Activated CD4-positive, CD25-positive, alpha-beta regulatory T cell treated with anti-CD3 and anti-CD28 coated beads, Interleukin-2, amount 50 U/mL, for 72 hours (primary cell): ENCODE measurements at regions not wholly inside any gene's neighbourhood (a gene's known extent, or its start where the extent isn't known, plus 50 kb on each side); places are given as distances from the start of the nearest gene placed in this dataset.
"Not testable (repeated sequence)": the region's sequence is repeated elsewhere in the genome, so short reads cannot be mapped to it uniquely, and the experiment has no call there.

Experiments
- DNase-seq: peaks from one replicate; pipeline ENCODE4 v3.0.0; 2021

DNA sequence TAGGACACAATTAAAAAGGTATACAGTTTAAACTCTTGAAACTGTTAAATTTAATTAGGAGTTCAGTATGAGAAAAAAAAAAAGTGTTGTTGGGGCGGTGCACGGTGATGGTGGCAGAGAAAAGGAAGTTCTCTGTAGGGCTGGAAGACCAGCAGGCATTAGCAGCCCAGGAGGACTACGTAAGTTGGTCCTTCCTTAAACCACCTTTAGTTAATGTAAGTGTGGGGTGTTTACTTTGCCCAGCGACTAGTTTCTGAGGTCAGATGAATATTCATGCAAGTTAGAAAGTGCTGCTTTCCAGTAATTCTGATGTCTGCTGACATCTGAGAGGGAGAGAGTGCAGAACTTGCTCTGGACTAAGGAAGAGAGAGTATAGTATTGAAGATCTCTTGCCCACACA, 54.9 kb downstream of the NKX2-1 start:
- no peak for DNase-seq

DNA sequence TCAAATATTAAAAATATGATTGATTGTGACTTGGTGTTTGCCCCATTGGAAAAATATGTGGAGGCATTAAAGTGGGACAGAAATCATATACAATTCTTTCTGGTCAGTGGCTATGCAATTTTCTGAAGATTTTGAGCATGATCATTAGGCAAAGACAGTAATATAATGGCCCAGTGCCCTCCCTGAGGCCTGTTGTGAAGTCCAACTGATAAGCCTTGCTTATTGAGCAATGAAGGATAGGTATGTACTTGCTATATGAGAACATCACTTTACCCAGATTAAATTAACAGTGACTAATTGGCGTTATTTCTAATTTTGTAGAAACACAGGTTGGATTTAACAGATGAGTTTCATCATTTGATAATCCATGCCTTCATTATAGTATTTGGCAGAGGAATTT, 57.1 kb downstream of the NKX2-1 start:
- DNase-seq = no peak

DNA sequence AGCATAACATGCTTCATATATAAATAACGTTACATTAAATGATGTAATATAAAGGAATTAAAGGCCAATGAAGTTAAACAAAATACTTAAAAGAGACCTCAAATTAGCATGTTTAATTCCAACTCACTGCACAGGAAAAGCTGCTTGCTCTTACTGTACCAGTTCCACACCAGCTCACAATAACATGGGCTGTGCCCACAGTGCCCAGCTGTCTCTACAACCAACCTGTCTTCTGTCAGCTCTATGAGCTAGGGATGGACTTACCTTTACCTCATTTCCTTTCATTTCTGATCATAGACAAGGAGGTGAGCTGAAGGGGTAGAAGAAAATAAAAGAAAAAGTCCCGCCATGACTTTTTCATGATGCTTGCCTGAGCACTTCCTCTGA, 64.8 kb downstream of the NKX2-1 start:
- DNase-seq = no peak

- no peak for DNase-seq
Measured at GRCh38 chr14:36454599-36455240, 65.3 kb downstream of the NKX2-1 start.

- DNase-seq = no peak
Measured at GRCh38 chr14:36452860-36453259, 67.2 kb downstream of the NKX2-1 start.

GRCh38 chr14:36451310-36452065, 68.5 kb downstream of the NKX2-1 start:
- no peak for DNase-seq

GRCh38 chr14:36450550-36450949, 69.5 kb downstream of the NKX2-1 start:
- no peak for DNase-seq

DNA sequence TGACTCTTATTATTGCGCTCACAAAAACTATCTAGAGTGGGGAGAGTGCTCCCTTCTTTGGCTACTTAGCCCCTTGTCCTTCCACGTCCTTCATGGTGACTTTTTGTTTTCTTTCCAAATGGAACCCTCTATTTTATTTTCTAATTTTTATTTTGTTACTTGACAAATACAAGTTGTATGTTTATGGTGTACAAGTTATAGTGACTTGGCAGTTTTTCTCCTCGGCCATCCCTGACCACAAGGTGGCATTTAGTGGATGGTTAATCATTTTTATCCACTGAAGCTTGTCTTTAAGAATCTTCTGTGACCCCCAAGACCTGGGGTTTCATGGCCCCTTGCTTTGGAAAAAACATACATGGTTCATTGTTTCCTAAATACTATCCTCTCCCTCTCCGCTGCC, 70.1 kb downstream of the NKX2-1 start:
- no peak for DNase-seq

DNA sequence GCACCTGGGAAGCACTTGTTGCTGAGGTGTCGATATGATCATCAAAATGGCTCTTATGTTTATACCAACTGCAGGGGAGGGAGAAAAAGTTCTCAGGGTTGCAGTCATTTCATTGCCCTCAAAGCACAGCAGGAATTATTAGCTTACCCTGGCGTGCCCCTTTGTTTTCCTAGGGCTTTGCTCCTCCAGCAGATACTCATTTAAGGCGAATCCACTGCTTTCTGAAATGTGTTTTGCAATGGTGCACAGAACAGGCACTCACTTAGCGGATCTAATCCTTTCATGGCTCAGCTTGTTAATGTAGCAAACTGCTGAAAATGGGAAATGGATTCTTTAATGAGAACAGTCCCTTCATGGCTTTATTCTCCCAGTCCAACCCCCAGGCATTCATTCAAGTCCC, 76.7 kb downstream of the NKX2-1 start:
- no peak for DNase-seq

DNA sequence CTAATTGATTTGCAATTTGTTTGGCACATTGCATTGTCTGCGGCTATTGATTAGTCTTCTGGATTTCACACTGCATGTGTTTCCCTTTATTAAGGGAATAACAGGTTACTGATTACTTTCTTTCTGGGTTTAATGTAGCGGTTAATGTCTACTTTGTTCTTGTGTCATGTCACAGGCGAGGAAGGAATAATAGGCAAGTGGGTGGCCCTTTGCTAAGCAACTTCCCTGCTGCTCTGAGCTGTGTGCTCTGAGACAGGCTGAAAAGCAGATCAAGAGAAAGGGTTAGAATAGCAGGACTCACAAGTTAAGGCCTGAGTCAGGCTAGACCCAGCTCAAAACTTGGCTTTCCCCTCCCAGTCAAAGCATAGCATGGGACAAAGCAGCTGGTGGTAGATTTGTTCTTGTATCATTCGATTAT, 77.2 kb downstream of the NKX2-1 start:
- DNase-seq = no peak

DNA sequence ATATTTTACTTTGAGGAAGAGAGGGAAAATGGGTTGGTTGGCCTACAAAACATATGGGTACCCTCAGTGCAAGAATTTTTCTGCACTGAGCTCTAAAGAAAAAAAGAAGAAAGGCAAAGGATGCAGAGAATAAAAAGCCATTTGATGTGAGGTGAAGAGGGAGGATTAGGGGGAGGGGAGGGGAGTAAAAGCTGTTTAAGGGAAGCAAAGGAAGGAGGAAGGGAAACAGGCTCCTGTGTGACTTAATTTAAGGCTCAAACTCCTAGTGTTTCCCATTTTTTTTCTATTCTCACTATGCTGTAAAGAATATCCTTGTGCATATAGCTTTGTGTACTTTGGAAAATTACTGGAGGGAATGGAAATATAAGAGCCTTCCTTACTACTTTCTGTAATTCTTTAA, 78.7 kb downstream of the NKX2-1 start:
- no peak for DNase-seq

DNA sequence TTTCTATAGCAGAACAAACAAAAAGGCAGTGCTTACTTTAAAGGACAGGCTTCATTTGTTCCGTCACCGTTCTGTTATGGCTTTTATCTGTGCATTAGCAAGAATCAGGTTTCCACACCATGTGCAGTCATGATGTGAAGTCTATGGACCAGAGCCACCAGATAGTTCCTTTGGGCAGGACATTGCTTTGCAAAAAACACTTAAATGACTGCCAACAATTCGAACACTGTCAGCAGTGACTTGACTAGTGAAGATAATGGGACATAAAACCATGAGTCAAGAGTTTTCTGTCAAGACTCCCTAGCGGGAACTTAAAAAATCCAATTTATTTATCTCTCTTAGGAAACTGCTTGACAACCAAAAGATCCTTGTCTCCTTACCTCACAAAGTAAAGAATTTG, 80.3 kb downstream of the NKX2-1 start:
- DNase-seq = no peak

DNA sequence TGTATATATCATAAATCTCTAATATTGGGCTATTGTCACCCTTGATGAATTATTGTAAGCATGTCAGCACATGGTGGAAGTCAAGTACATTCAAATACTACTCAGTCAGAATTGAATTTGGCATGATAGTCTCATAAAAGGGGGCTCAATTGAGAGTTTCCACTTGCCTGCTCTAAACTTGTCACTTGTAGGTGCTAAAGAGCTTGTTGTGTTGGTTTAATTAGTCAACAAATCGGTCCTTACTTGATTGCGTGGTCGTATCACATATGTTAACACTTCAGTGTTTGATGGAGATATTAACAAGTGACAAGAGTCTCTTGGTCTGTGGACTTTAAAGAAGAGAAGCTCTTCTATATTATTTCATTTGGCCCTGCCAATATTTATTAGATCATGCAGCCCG, 81.1 kb downstream of the NKX2-1 start:
- DNase-seq = no peak

GRCh38 chr14:36430662-36431084, 89.4 kb downstream of the NKX2-1 start:
- DNase-seq = no peak

DNA sequence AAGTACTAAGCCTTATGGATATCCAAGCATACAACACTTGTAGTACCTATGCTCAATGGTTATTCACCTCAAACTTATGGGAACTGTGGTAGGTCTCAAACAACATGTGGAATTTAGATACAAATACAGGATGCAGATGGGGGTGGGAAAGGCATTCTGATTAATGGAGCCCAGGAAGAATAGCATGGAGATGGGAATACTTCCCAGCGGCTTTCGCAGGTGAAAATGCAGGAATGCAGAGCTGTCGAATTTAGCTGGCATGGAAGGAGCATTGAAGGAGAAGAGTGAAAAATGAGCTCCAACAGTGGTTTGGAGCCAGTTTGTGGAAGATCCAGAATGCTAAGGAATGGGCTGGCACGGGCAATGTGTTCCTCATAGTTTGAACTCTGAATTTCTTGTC, 89.9 kb downstream of the NKX2-1 start:
- no peak for DNase-seq

- no peak for DNase-seq
Measured at GRCh38 chr14:36429692-36430091, 90.3 kb downstream of the NKX2-1 start.

- no peak for DNase-seq
Measured at GRCh38 chr14:36428350-36428749, 91.7 kb downstream of the NKX2-1 start.

DNA sequence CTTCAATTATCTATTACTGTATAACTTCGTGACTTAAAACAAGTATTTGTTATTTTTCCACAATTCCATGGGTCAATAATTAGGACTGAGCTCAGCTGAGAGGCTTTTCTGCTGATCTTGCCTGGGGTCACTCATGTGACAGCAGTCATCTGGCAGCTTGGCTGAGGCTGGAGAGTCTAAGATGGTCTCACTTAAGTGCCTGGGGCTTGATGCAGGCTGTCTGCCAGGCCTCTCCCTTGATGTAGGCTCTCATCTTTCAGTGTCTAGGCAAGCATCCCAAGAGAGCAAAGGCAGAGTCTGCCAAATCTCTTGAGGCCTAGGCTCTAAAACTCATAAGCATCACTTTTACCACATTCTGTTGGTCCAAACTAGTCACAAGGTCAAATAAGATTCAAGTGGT, 93.2 kb downstream of the NKX2-1 start:
- DNase-seq = no peak

- DNase-seq = no peak
Measured at GRCh38 chr14:36426113-36426512, 93.9 kb downstream of the NKX2-1 start.

GRCh38 chr14:36424478-36425102, 95.4 kb downstream of the NKX2-1 start:
- no peak for DNase-seq

DNA sequence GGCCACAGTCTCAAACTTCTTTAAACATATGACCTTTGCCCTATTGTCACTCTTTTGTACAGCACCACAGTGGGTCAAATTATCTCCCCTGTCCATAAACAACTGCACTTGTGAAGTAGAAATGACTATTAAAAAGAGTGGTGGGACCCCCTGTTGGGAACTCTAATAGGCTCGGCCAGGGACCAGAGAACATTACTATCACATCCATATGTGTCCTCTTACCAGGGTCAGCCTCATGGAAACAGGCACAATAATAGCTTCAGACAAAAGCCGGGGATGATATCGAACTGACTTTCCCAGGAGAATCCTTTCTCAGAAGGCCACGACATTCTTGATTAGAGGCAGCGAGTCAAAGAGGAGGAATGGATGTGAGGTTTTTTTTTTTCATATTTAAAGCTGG, 96.6 kb downstream of the NKX2-1 start:
- no peak for DNase-seq

- DNase-seq = no peak
Measured at GRCh38 chr14:36420149-36420687, 99.8 kb upstream of the MBIP start.

- DNase-seq = no peak
Measured at GRCh38 chr14:36418937-36419336, 98.5 kb upstream of the MBIP start.

GRCh38 chr14:36411951-36412350, 91.5 kb upstream of the MBIP start:
- DNase-seq = not testable (repeated sequence)
